ENCODE measurements at regions not wholly inside any gene's neighbourhood (a gene's known extent, or its start where the extent isn't known, plus 50 kb on each side); places are given as distances from the start of the nearest gene placed in this dataset.

DNA sequence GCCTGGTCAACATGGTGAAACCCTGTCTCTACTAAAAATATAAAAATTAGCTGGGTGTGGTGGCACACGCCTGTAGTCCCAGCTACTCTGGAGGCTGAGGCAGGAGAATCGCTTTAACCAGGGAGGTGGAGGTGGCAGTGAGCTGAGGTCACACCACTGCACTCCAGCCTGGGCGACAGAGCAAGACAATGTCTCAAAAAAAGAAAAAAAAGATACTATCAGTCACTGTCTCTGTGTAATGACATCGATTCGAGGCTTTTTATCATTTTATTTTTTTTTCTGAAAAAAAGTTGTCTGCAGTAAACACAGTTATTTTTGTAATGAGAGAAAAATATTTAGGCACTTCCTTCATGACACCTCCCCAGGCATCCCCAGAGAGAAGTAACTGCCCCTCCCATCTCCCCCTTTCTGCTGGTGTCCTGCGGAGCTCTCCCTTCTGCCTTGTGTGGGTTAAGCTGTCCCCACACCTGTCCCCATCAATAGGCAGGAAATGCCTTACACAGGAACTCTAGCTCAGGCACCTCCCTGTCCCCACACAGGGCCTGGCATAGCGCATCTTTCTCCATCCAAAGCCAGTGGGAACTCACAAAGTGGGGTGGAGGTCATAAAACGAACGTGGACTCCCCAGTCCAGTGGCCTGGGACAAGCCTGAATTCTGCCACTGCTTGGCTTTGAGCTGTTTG is 132.0 kb downstream of the SYF2 start:
- DNase-seq, result no peak

GRCh38 chr1:25099343-25099951 is 132.9 kb downstream of the SYF2 start:
- no peak for DNase-seq

GRCh38 chr1:25098717-25099116 is 133.6 kb downstream of the SYF2 start:
- DNase-seq, result no peak

- no peak for DNase-seq
Measured at GRCh38 chr1:25096307-25097150, 135.8 kb downstream of the SYF2 start.

DNA sequence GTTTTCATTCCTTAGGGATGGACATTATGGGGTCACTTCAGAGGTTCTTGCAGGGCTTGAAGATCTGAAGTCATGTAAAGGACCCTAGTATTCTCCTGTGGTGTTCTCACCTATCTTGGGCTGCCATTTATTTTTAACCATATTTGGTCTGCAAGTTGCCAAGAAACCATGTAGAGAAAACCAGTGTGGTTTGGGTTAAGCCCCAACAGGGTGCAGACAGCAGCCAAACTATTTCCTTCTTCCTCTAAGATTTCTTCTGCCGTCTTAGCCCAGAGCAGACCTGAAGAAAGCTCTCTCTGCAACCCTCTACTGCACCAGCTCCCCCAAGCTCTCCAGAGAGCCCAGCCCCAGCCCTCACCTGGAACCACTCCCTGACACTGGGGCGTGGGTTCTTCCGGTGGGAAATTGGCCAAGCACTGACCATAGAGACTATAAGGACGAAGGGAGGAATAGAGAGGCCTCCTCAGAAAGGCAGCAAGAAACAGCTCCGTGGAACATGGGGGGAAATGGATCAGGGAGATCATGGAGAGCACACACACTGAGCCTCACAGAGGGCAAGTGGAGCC is 136.6 kb downstream of the SYF2 start:
- DNase-seq, result no peak

DNA sequence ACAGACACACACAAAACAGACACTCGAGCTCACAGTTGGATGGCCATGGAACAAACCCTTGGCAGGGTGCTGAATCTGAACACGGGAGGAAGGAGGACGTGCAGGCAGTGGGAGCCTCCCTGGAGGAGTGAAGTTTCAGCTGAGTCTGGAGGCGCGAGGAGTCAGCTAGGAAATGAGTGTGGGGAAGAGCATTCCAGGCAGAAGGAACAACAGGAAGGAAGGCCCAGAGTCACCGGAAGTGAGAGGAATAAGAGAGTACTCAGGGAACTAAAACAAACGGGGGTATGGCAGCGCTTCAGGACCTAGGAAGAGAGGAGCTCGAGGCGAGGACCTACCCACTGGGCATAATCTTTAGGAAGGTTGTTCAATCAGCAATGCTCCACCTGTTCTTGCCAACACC is 137.3 kb downstream of the SYF2 start:
- DNase-seq, result no peak

DNA sequence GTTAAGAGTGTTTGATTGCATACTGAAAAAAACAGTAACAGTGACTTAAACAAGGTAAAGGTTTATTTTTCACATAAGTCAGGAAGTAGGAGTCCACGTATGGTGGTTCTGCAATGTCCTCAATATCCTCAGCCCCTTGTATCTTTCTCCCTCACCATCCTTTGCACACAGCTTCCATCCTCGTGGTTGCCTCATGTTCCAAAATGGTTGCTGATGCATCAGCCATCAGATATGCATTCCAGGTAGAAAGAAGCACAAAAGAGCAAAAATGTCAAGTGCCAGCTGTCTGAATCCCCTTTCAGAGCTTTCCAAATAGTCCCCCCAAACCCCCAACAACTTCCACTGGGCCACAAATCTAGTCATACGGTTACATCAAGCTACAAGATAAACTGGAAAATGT is 138.1 kb downstream of the SYF2 start:
- DNase-seq, result no peak

DNA sequence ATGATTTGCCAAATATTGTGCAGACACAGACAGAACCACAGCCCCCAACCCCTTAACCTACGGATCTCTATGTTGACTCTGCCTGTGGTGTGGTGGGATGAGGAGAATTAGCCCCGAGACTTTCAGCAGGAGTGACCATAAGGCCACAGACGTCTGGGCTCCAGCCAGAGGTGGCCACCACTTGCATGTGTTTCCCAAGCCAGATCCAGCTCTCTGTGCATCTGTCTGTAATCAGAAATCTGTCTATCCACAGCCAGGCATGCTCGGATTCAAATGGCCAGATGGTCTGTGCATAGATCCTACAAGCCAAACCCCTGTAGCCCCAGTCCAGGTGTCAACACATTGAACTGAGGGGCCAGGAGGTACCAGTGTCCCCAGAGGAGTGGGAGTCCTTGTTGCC is 140.6 kb downstream of the SYF2 start:
- no peak for DNase-seq

GRCh38 chr1:25090707-25091422 is 141.4 kb downstream of the SYF2 start:
- DNase-seq, result no peak

DNA sequence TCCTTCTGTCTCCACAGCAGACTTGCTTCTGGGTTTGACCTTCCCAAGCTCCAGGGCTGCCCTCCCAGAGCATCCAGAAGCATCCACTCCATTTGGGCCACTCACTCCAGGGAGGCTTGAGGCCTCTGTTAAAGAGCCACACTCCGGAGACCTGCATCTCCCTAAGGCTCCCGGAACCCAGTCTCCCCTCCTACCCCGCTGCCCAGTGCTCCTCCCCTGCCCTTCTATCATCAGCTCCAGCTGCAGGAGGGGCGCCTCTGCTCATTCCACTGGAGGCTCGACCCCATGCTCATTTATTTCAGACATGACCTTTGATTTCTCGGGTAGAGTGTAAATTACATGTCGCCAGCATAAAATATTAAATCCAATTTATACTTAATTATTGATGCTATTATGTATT is 142.5 kb downstream of the SYF2 start:
- DNase-seq, result no peak

DNA sequence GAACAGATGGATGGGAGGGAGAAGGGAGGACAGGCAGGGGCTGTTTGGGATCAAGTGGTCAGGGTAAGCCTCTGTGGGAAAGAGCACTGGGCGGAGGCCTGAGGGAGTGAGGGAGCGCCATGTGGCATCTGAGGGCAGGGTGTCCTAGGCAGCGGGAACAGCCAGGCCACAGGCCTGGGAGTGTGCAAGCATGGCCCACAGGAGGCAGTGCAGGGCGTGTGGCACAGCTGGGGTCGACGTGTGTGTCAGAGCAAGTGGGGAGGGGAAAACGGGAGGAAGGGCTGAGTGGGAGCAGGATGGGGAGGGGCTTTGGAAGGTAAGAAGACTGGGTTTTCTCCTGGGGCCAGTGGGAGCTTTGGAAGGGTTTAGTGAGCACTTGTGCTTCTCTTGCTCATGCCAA is 143.4 kb downstream of the SYF2 start:
- no peak for DNase-seq

DNA sequence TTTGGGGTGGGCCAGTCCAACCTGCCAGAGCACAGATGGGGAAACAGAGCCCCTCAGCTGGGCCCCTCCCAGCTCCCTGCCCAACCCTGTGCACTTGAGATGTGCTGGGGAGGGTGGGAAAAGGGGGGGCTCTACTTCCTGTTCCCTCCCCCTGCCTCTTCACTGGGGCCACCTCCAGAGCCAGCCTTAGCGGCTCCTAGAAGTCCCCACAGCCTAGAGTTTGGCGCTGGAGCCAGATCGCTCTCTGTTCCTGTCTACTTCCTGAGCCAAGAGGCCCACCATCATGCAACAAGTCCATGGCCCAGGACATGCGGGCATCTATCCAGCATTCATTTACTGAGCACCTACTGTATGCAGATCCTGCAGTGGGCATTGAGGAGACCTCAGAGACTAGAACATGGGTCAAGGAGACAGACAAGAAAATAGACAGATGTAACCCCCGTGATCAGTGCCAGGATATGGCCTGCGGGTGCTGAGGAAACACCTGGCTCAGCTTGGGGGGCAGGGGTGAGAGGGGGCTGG is 144.1 kb downstream of the SYF2 start:
- DNase-seq, result no peak

- no peak for DNase-seq
Measured at GRCh38 chr1:25086518-25087079, 145.7 kb downstream of the SYF2 start.

DNA sequence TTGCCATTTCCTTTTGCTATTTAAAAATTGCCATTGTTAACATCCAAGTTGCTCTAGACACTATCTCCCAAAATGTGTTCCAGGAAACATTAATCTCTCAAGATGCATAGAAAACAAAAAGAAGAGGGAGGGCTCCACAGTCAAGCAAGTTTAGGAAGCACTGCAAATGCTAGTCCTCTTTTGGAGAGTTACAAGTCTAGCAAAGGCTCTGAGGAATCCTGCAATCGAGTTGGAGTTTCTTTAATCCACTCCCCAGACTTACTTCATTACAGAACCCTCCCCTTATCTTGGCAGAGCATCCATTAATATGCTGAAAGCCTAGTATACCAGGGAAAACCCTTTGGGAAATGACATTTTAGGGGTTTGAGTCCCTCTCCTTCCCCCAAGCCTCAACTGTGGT is 147.9 kb downstream of the SYF2 start:
- no peak for DNase-seq

- no peak for DNase-seq
Measured at GRCh38 chr1:25083481-25084345, 148.6 kb downstream of the SYF2 start.

DNA sequence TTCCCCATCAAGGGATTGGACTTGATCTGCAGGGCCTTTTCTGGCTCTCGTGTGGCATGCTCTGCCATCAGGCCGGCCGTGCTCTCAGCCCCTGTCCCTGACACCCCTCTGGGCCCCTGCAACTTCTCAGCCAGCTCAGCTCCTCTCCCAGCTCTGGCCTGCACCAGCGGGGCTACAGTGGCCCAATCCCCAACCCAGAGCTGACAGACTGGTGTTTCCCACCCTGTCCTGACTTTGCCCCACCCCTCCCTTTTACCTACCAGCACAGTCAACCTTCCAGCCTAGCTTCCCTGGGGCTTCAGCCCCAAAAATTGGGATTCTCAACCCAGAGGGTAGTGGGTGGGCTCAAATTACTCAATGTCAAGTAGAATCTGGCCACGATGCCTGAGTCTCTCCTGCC is 149.3 kb downstream of the SYF2 start:
- DNase-seq, result no peak

DNA sequence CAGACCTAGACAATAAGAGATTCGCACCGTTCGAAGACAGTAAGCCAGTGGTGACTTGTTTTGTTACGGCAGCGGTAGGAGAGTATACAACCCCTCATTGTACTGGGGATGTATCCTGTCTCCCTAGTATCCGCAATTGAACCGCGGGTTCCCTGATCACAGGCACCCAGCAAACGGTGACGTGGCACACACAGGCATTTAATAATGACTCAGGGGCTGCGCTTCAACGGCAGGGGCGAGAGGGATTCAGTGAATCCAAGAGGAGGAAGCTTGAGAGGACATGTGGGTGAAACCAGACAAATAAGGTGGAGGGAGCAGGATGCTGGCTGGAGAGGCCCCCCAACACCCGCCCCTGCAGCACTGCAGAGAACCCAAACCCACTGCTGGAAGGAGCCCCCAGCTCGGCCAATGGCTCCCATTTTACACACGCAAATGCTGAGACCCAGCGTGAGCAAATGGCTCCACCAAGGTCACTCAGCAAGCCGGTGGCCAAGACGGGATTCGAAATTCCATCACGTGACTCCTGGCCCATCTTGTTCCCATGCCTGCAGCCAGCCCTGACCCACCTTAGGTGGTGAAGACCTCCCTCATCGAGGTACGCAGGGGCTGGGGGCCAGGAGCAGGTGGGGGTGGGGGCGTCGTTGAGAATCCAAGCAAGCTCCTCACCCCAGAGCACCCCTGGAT is 149.9 kb downstream of the SYF2 start:
- DNase-seq, result no peak

DNA sequence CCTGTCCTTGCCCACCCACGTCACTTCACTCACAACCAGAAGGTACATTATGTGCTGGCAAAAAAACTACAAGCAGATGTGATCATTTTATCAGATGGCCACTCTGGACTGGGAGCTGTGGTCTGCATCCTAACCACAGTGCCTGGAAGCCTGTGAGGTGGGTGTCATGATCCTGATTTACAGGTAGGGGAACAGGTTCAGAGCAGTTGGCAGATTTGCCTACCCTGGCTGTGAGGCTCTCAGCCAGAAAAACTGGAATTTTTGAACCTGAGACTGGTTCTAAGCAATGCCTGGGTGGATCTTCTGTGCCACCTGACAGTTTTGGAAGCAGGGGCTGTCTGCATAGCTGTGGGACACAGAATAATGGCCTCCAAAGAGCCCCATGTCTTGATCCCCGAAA is 150.8 kb downstream of the SYF2 start:
- DNase-seq, result no peak

- no peak for DNase-seq
Measured at GRCh38 chr1:25080294-25081209, 150.5 kb upstream of the RUNX3 start.

DNA sequence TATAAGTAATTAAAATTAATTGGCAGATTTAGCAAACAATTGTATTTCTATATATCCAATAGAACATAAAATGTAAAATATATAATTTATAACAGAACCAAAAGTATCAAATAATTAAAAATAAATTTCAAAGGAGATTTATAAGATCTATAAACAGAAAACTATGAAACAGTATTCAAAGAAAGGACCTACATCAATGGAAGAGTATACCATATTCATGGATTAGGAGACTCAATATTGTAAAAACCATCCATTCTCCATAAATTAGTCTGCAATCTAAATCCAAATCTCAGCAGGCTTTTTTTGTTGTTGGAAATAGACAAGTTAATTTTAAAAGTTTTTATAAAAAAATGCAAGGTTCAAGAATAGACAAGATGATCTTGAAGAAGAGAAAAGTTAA is 149.0 kb upstream of the RUNX3 start:
- no peak for DNase-seq
